ENCODE measurements at regions not wholly inside any gene's neighbourhood (a gene's known extent, or its start where the extent isn't known, plus 50 kb on each side); places are given as distances from the start of the nearest gene placed in this dataset.

DNA sequence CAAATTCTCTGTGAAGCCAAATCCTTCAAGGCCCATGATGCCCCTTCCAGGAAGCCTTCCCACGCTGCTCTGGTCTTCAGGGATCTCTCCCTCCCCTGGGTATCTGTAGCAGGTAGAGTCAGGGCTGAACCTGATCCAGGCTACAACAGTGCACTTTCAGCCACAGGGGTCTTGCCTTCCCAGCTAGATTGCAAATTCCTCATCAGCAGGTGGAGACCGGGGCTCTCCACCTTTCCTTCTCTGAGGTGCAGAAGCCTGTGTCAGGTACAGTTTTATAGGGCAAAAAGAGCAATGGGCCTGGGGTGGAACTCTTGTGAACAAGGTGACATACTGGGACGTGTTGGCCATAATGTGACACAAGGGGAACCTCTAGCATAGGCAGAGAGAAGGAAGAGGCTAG lies 312.9 kb downstream of the MYCN start:
- no peak overlapping the region for H2AFZ ChIP-seq (ENCODE audit: low read depth, low read length, severe bottlenecking)
- H3K27ac ChIP-seq (ENCODE audit: low read depth, low read length) = no peak overlapping the region
- no peaks in the 10 kb centered on the region for H4K20me1 ChIP-seq (ENCODE audit: low read depth, low read length)
- no peak overlapping the region for H3K9ac ChIP-seq (ENCODE audit: low read length)
- no peak overlapping the region for H3K4me3 ChIP-seq (ENCODE audit: insufficient read depth, low read length, poor library complexity, severe bottlenecking)
- no peaks in the 10 kb centered on the region for H3K36me3 ChIP-seq (ENCODE audit: low read length)
- no peaks in the 10 kb centered on the region for H3K27me3 ChIP-seq (ENCODE audit: low read length)
- no peaks in the 10 kb centered on the region for H3F3A ChIP-seq (ENCODE audit: insufficient read depth)
- H3K9me2 ChIP-seq (replicated peaks; ENCODE audit: insufficient read depth, low read length) = no peaks in the 10 kb centered on the region
- H3K9me3 ChIP-seq (ENCODE audit: insufficient read depth, low read length) = no peaks in the 10 kb centered on the region
- H3K79me2 ChIP-seq (ENCODE audit: insufficient read depth, low read length) = no peaks in the 10 kb centered on the region
- TF ChIP-seq, protein P1, sequence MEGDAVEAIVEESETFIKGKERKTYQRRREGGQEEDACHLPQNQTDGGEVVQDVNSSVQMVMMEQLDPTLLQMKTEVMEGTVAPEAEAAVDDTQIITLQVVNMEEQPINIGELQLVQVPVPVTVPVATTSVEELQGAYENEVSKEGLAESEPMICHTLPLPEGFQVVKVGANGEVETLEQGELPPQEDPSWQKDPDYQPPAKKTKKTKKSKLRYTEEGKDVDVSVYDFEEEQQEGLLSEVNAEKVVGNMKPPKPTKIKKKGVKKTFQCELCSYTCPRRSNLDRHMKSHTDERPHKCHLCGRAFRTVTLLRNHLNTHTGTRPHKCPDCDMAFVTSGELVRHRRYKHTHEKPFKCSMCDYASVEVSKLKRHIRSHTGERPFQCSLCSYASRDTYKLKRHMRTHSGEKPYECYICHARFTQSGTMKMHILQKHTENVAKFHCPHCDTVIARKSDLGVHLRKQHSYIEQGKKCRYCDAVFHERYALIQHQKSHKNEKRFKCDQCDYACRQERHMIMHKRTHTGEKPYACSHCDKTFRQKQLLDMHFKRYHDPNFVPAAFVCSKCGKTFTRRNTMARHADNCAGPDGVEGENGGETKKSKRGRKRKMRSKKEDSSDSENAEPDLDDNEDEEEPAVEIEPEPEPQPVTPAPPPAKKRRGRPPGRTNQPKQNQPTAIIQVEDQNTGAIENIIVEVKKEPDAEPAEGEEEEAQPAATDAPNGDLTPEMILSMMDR (IDR thresholded peaks at IDR 0.05; ENCODE audit: insufficient read depth, low read length, poor library complexity, severe bottlenecking) = no peak
- TF ChIP-seq EZH2phosphoT487 (conservative IDR thresholded peaks at IDR 0.05; ENCODE audit: low read length) = no peak
- H3K4me2 ChIP-seq (ENCODE audit: low read depth, low read length, poor library complexity, severe bottlenecking) = no peak overlapping the region

DNA sequence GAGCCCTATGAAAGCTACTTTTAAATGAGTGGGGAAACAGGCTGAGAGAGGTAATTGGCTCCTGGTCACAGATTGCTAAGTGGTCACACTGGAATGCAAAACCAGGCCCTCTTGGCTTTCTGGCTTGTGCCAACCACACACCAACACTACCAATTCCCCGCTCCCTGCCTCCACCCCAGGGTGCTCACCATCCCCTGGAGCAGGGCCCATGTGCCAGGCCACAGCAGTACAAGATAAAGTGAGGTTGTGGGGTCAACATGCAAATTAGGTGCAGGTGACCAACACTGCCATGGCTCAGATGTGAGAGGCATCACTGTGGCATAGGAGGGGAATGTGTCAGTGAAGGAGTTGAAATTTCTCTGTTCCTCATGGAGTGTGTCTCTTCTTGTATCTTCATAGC lies 312.5 kb downstream of the MYCN start:
- no peaks in the 10 kb centered on the region for H3K27me3 ChIP-seq (ENCODE audit: low read length)
- no peaks in the 10 kb centered on the region for H3K9me2 ChIP-seq (replicated peaks; ENCODE audit: insufficient read depth, low read length)

DNA sequence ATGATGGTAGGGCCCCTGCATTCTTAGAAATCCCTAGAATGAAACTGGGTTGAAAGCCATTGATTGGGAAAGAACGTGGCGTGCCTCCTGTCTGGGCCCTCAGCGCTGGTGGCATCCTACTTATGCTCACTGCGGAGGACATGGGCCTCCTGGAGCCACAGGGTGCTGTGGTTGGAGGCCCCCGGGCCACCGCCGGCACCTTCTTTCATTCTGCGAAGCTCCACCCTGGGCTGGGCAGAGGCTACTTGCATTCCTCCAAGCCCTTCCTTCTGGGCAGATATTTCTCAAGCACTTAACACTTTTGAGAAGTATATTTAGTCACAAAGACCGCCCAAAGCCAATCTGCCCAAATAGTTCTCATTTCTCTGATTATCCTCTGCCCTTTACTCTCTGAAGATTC lies 311.9 kb downstream of the MYCN start:
- no peak overlapping the region for H3K9ac ChIP-seq (ENCODE audit: low read length)
- H3K27ac ChIP-seq (ENCODE audit: low read depth, low read length) = no peak overlapping the region
- H4K20me1 ChIP-seq (ENCODE audit: low read depth, low read length) = no peaks in the 10 kb centered on the region
- no peak overlapping the region for H3K4me3 ChIP-seq (ENCODE audit: insufficient read depth, low read length, poor library complexity, severe bottlenecking)
- H2AFZ ChIP-seq (ENCODE audit: low read depth, low read length, severe bottlenecking) = no peak overlapping the region
- no peaks in the 10 kb centered on the region for H3K9me2 ChIP-seq (replicated peaks; ENCODE audit: insufficient read depth, low read length)
- no peaks in the 10 kb centered on the region for H3F3A ChIP-seq (ENCODE audit: insufficient read depth)
- H3K9me3 ChIP-seq (ENCODE audit: insufficient read depth, low read length) = no peaks in the 10 kb centered on the region
- no peak overlapping the region for H3K4me2 ChIP-seq (ENCODE audit: low read depth, low read length, poor library complexity, severe bottlenecking)
- TF ChIP-seq EZH2phosphoT487 (conservative IDR thresholded peaks at IDR 0.05; ENCODE audit: low read length) = no peak
- TF ChIP-seq, protein P1 (IDR thresholded peaks at IDR 0.05; ENCODE audit: insufficient read depth, low read length, poor library complexity, severe bottlenecking) = no peak
- no peaks in the 10 kb centered on the region for H3K36me3 ChIP-seq (ENCODE audit: low read length)
- no peaks in the 10 kb centered on the region for H3K27me3 ChIP-seq (ENCODE audit: low read length)
- H3K79me2 ChIP-seq (ENCODE audit: insufficient read depth, low read length) = no peaks in the 10 kb centered on the region

More for the DNA sequence above, 312.5 kb downstream of the MYCN start:
- Histone ChIP-seq H3K4me2 (ENCODE audit: low read depth, low read length, poor library complexity, severe bottlenecking) (no peak overlapping the region), H3F3A (ENCODE audit: insufficient read depth) (no peaks in the 10 kb centered on the region), H3K27ac (ENCODE audit: low read depth, low read length) (no peak overlapping the region), H3K36me3 (ENCODE audit: low read length) (no peaks in the 10 kb centered on the region), H3K9ac (ENCODE audit: low read length) (no peak overlapping the region), H3K79me2 (ENCODE audit: insufficient read depth, low read length) (no peaks in the 10 kb centered on the region), H2AFZ (ENCODE audit: low read depth, low read length, severe bottlenecking) (no peak overlapping the region), H4K20me1 (ENCODE audit: low read depth, low read length) (no peaks in the 10 kb centered on the region), H3K4me3 (ENCODE audit: insufficient read depth, low read length, poor library complexity, severe bottlenecking) (no peak overlapping the region), H3K9me3 (ENCODE audit: insufficient read depth, low read length) (no peaks in the 10 kb centered on the region)
- no peak for TF ChIP-seq EZH2phosphoT487 (conservative IDR thresholded peaks at IDR 0.05; ENCODE audit: low read length)
- TF ChIP-seq, protein P1 (IDR thresholded peaks at IDR 0.05; ENCODE audit: insufficient read depth, low read length, poor library complexity, severe bottlenecking) = no peak
